K562 (cell line): ENCODE measurements at regions not wholly inside any gene's neighbourhood (a gene's known extent, or its start where the extent isn't known, plus 50 kb on each side); places are given as distances from the start of the nearest gene placed in this dataset.

ENCODE experiments used
- KDM4B ChIP-seq, 2 experiments: fragments of 450-650 bp in 1 of 2; sonication (generic) in 1 of 2; IDR thresholded peaks; 2 replicates each; pipeline ENCODE4 v1.6.1; 2016 to 2017; ENCODE audit warnings: borderline replicate concordance in 2 of 2, antibody characterized with exemption in 1 of 2, low read depth in 1 of 2, mild to moderate bottlenecking in 1 of 2
- ZKSCAN8 ChIP-seq: fragments of 200-800 bp; sonication (Bioruptor generic); IDR thresholded peaks from 2 replicates; pipeline ENCODE4 v1.6.1; 2016; ENCODE audit warnings: missing genetic modification characterization, missing compliant biosample characterization
- TF ChIP-seq, protein P1 (sequence below), 2 experiments: fragments of 450-650 bp; formaldehyde crosslinking in 1 of 2; IDR thresholded peaks; 2 replicates each; pipeline versions ENCODE4 v1.4.0 to v1.6.1; 2014 to 2020; ENCODE audit warnings: mild to moderate bottlenecking in 2 of 2, borderline replicate concordance in 1 of 2, low read depth in 1 of 2

DNA sequence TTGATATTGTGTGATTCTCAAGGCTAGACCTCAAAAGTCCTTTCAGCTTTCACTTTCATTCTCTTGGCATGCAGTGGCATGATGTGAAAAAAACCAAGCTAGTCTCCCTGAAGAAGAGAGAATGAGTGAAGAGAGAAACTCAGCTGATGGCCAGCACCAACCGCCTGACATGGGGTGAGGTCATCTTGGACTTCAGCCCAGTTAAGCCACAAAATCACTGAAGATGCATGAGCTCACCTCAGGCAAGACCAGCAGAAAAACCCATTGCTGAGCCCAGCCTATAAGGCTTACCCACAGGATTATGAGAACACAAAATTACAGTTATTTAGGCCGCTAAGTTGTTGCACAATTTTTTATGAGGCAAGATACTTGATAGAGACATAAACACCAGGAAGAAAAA is 496.5 kb downstream of the TOX3 start (continued):
- TF ChIP-seq, protein P1, sequence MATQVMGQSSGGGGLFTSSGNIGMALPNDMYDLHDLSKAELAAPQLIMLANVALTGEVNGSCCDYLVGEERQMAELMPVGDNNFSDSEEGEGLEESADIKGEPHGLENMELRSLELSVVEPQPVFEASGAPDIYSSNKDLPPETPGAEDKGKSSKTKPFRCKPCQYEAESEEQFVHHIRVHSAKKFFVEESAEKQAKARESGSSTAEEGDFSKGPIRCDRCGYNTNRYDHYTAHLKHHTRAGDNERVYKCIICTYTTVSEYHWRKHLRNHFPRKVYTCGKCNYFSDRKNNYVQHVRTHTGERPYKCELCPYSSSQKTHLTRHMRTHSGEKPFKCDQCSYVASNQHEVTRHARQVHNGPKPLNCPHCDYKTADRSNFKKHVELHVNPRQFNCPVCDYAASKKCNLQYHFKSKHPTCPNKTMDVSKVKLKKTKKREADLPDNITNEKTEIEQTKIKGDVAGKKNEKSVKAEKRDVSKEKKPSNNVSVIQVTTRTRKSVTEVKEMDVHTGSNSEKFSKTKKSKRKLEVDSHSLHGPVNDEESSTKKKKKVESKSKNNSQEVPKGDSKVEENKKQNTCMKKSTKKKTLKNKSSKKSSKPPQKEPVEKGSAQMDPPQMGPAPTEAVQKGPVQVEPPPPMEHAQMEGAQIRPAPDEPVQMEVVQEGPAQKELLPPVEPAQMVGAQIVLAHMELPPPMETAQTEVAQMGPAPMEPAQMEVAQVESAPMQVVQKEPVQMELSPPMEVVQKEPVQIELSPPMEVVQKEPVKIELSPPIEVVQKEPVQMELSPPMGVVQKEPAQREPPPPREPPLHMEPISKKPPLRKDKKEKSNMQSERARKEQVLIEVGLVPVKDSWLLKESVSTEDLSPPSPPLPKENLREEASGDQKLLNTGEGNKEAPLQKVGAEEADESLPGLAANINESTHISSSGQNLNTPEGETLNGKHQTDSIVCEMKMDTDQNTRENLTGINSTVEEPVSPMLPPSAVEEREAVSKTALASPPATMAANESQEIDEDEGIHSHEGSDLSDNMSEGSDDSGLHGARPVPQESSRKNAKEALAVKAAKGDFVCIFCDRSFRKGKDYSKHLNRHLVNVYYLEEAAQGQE (IDR thresholded peaks at IDR 0.05; ENCODE audit: borderline replicate concordance), result no peak
- TF ChIP-seq, protein P1 (CRISPR knock-in tag; IDR thresholded peaks at IDR 0.05; ENCODE audit: low read depth), result no peak
- TF ChIP-seq KDM4B (IDR thresholded peaks at IDR 0.05; ENCODE audit: borderline replicate concordance in 2 of 2, low read depth in 1 of 2) (no peak), ZKSCAN8 (CRISPR knock-in tag) (no peak)
